ENCODE measurements at regions not wholly inside any gene's neighbourhood (a gene's known extent, or its start where the extent isn't known, plus 50 kb on each side); places are given as distances from the start of the nearest gene placed in this dataset.
A peak's percentile ranks its signal among the peaks of the same experiment; 100 is the strongest.
"Not testable (repeated sequence)": the region's sequence is repeated elsewhere in the genome, so short reads cannot be mapped to it uniquely, and the experiment has no call there.

GRCh38 chr16:6856578-6856977 is 476.1 kb upstream of the RBFOX1 start:
- no peak for DNase-seq (ENCODE audit: low read depth)

- DNase-seq (ENCODE audit: low read depth) = no peak
These were observed 479.1 kb upstream of the RBFOX1 start for GRCh38 chr16:6853565-6853964.

- DNase-seq (ENCODE audit: low read depth) = no peak
These were observed 479.9 kb upstream of the RBFOX1 start for GRCh38 chr16:6852643-6853225.

- DNase-seq (ENCODE audit: low read depth) = no peak
These were observed 486.2 kb upstream of the RBFOX1 start for GRCh38 chr16:6846452-6846851.

- no peak for DNase-seq (ENCODE audit: low read depth)
These were observed 491.3 kb upstream of the RBFOX1 start for GRCh38 chr16:6841392-6841791.

- DNase-seq (ENCODE audit: low read depth) = no peak
These were observed 494.9 kb upstream of the RBFOX1 start for GRCh38 chr16:6837722-6838121.

GRCh38 chr16:6836766-6837165 is 495.9 kb upstream of the RBFOX1 start:
- peak; percentile 41 for DNase-seq (ENCODE audit: low read depth)

- DNase-seq (ENCODE audit: low read depth) = no peak
These were observed 496.7 kb upstream of the RBFOX1 start for GRCh38 chr16:6835941-6836340.

GRCh38 chr16:6835516-6835915 is 497.1 kb upstream of the RBFOX1 start:
- DNase-seq (ENCODE audit: low read depth) = no peak

GRCh38 chr16:6828690-6829089 is 504.0 kb upstream of the RBFOX1 start:
- no peak for DNase-seq (ENCODE audit: low read depth)

- DNase-seq (ENCODE audit: low read depth) = no peak
These were observed 504.7 kb upstream of the RBFOX1 start for GRCh38 chr16:6827931-6828330.

- DNase-seq (ENCODE audit: low read depth) = no peak
These were observed 505.4 kb upstream of the RBFOX1 start for GRCh38 chr16:6827267-6827666.

GRCh38 chr16:6822041-6822440 is 510.6 kb upstream of the RBFOX1 start:
- no peak for DNase-seq (ENCODE audit: low read depth)

- no peak for DNase-seq (ENCODE audit: low read depth)
These were observed 528.2 kb upstream of the RBFOX1 start for GRCh38 chr16:6804461-6804860.

GRCh38 chr16:6803176-6803575 is 529.5 kb upstream of the RBFOX1 start:
- no peak for DNase-seq (ENCODE audit: low read depth)

- DNase-seq (ENCODE audit: low read depth) = no peak
These were observed 535.4 kb upstream of the RBFOX1 start for GRCh38 chr16:6797223-6797622.

GRCh38 chr16:6777624-6778023 is 555.0 kb upstream of the RBFOX1 start:
- DNase-seq (ENCODE audit: low read depth) = no peak

GRCh38 chr16:6775712-6776111 is 556.9 kb upstream of the RBFOX1 start:
- no peak for DNase-seq (ENCODE audit: low read depth)

- no peak for DNase-seq (ENCODE audit: low read depth)
These were observed 560.7 kb upstream of the RBFOX1 start for GRCh38 chr16:6771956-6772355.

- DNase-seq (ENCODE audit: low read depth) = no peak
These were observed 579.1 kb upstream of the RBFOX1 start for GRCh38 chr16:6753553-6753952.

GRCh38 chr16:6751191-6751590 is 581.5 kb upstream of the RBFOX1 start:
- no peak for DNase-seq (ENCODE audit: low read depth)

GRCh38 chr16:6749698-6750097 is 582.9 kb upstream of the RBFOX1 start:
- no peak for DNase-seq (ENCODE audit: low read depth)

GRCh38 chr16:6736302-6736701 is 596.3 kb upstream of the RBFOX1 start:
- not testable (repeated sequence) for DNase-seq (ENCODE audit: low read depth)

GRCh38 chr16:6735631-6736030 is 597.0 kb upstream of the RBFOX1 start:
- no peak for DNase-seq (ENCODE audit: low read depth)

- no peak for DNase-seq (ENCODE audit: low read depth)
These were observed 600.5 kb upstream of the RBFOX1 start for GRCh38 chr16:6732166-6732565.

Data from Daoy (cell line).